COLO829 (cell line): ENCODE measurements at regions not wholly inside any gene's neighbourhood (a gene's known extent, or its start where the extent isn't known, plus 50 kb on each side); places are given as distances from the start of the nearest gene placed in this dataset.
"Not testable (repeated sequence)": the region's sequence is repeated elsewhere in the genome, so short reads cannot be mapped to it uniquely, and the experiment has no call there.

Source experiments
- DNase-seq: peaks from one replicate; pipeline ENCODE4 v3.0.0; 2012; ENCODE audit warnings: low spot score

GRCh38 chr22:26806445-26807175 lies 149.2 kb downstream of the MIAT start:
- DNase-seq: no peak

GRCh38 chr22:26811647-26811992 lies 154.2 kb downstream of the MIAT start:
- DNase-seq: no peak

GRCh38 chr22:26812731-26813130 lies 155.3 kb downstream of the MIAT start:
- DNase-seq: no peak

GRCh38 chr22:26816726-26817125 lies 159.3 kb downstream of the MIAT start:
- DNase-seq: no peak

GRCh38 chr22:26817926-26818325 lies 160.5 kb downstream of the MIAT start:
- DNase-seq: no peak

GRCh38 chr22:26821854-26822253 lies 164.5 kb downstream of the MIAT start:
- no peak for DNase-seq

- DNase-seq: no peak
Observed at GRCh38 chr22:26822313-26822712, 164.9 kb downstream of the MIAT start.

GRCh38 chr22:26823966-26824365 lies 166.6 kb downstream of the MIAT start:
- DNase-seq: no peak

GRCh38 chr22:26825960-26826935 lies 168.9 kb downstream of the MIAT start:
- DNase-seq: no peak

GRCh38 chr22:26827611-26828010 lies 170.2 kb downstream of the MIAT start:
- no peak for DNase-seq

GRCh38 chr22:26828311-26828710 lies 170.9 kb downstream of the MIAT start:
- DNase-seq: no peak

GRCh38 chr22:26830837-26831236 lies 173.4 kb downstream of the MIAT start:
- no peak for DNase-seq

- DNase-seq: no peak
Observed at GRCh38 chr22:26835023-26835422, 177.6 kb downstream of the MIAT start.

GRCh38 chr22:26835929-26836528 lies 178.6 kb downstream of the MIAT start:
- peak; percentile 49 for DNase-seq

- no peak for DNase-seq
Observed at GRCh38 chr22:26837784-26838470, 180.5 kb downstream of the MIAT start.

- DNase-seq: no peak
Observed at GRCh38 chr22:26838471-26838825, 181.1 kb downstream of the MIAT start.

GRCh38 chr22:26839216-26839615 lies 181.8 kb downstream of the MIAT start:
- DNase-seq: no peak

- DNase-seq: not testable (repeated sequence)
Observed at GRCh38 chr22:26840770-26841169, 183.4 kb downstream of the MIAT start.

- no peak for DNase-seq
Observed at GRCh38 chr22:26842103-26842502, 184.7 kb downstream of the MIAT start.

GRCh38 chr22:26845021-26845743 lies 187.8 kb downstream of the MIAT start:
- no peak for DNase-seq

GRCh38 chr22:26846076-26846475 lies 188.7 kb downstream of the MIAT start:
- no peak for DNase-seq

GRCh38 chr22:26846645-26847044 lies 189.3 kb downstream of the MIAT start:
- no peak for DNase-seq
